Renal pelvis (tissue), 1 donor: ENCODE measurements at regions not wholly inside any gene's neighbourhood (a gene's known extent, or its start where the extent isn't known, plus 50 kb on each side); places are given as distances from the start of the nearest gene placed in this dataset.

ENCODE experiments used
- DNase-seq: peaks from one replicate; pipeline ENCODE4 v3.0.0-alpha.2; 2013

- DNase-seq, result peak; percentile 88
Observed at GRCh38 chr11:70650075-70650909, 252.0 kb downstream of the CTTN start.

GRCh38 chr11:70651031-70651430 is 252.7 kb downstream of the CTTN start:
- no peak for DNase-seq

GRCh38 chr11:70654016-70654415 is 255.7 kb downstream of the CTTN start:
- no peak for DNase-seq

GRCh38 chr11:70655816-70656215 is 257.5 kb downstream of the CTTN start:
- DNase-seq, result no peak

GRCh38 chr11:70656252-70656651 is 257.9 kb downstream of the CTTN start:
- DNase-seq, result no peak

GRCh38 chr11:70660059-70660888 is 261.9 kb downstream of the CTTN start:
- no peak for DNase-seq

GRCh38 chr11:70660889-70661197 is 262.5 kb downstream of the CTTN start:
- DNase-seq, result no peak

GRCh38 chr11:70661761-70662501 is 263.6 kb downstream of the CTTN start:
- DNase-seq, result no peak

- no peak for DNase-seq
Observed at GRCh38 chr11:70662691-70663098, 264.4 kb downstream of the CTTN start.

- no peak for DNase-seq
Observed at GRCh38 chr11:70663815-70664214, 265.5 kb downstream of the CTTN start.

- DNase-seq, result no peak
Observed at GRCh38 chr11:70666311-70666710, 268.0 kb downstream of the CTTN start.

GRCh38 chr11:70667767-70668166 is 269.4 kb downstream of the CTTN start:
- no peak for DNase-seq

GRCh38 chr11:70668204-70669202 is 270.2 kb downstream of the CTTN start:
- DNase-seq, result no peak

GRCh38 chr11:70669281-70669680 is 271.0 kb downstream of the CTTN start:
- no peak for DNase-seq

- DNase-seq, result peak; percentile 34
Observed at GRCh38 chr11:70669871-70670675, 271.7 kb downstream of the CTTN start.

GRCh38 chr11:70670676-70671034 is 272.3 kb downstream of the CTTN start:
- no peak for DNase-seq

GRCh38 chr11:70671083-70671482 is 272.8 kb downstream of the CTTN start:
- no peak for DNase-seq

GRCh38 chr11:70671611-70672010 is 273.3 kb downstream of the CTTN start:
- DNase-seq, result no peak

- DNase-seq, result no peak
Observed at GRCh38 chr11:70672991-70673653, 274.8 kb downstream of the CTTN start.

- no peak for DNase-seq
Observed at GRCh38 chr11:70674605-70675004, 276.3 kb downstream of the CTTN start.
